ENCODE measurements at regions not wholly inside any gene's neighbourhood (a gene's known extent, or its start where the extent isn't known, plus 50 kb on each side); places are given as distances from the start of the nearest gene placed in this dataset.
"Not testable (repeated sequence)": the region's sequence is repeated elsewhere in the genome, so short reads cannot be mapped to it uniquely, and the experiment has no call there.

DNA sequence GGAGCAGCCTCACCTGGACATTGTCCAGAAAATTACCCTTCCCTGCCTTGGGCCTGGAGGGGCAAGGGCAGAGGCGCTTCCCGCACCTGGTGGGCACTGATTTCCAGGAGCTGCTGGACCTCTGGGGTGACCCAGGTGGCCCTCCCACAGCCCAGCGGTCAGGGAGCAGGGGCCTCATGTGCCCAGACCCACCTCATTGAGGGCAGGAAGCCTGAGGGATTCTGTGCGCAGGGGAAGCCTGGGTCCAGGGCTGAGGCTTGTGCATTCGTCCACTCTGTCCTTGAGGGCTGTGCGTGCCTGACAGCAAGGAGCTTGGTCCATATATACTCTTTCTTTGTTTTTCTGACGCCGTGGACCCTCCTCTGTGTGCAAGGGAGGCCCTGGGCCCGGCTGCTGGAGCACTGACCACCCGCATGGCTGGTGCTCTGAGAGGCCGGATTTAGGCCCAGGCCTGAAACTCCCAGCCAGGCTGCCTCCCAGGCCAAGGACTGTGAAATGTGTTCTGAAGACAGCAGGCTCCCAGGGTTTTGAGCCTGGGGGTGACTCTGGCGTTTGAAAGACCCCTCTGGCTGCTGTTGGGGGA lies 69.0 kb upstream of the LRPAP1 start:
- TF ChIP-seq POLR2A (IDR thresholded peaks at IDR 0.05; ENCODE audit: low read length); GATA1 (IDR thresholded peaks at IDR 0.05; ENCODE audit: low read depth, low read length): not testable (repeated sequence)

All from erythroblast (primary cell).